SW 1271 (cell line): ENCODE measurements at regions not wholly inside any gene's neighbourhood (a gene's known extent, or its start where the extent isn't known, plus 50 kb on each side); places are given as distances from the start of the nearest gene placed in this dataset.
"Not testable (repeated sequence)": the region's sequence is repeated elsewhere in the genome, so short reads cannot be mapped to it uniquely, and the experiment has no call there.

ENCODE experiments used
- DNase-seq, 2 experiments: peaks; one replicate each; lab custom pipeline; 2025; lab: John Stamatoyannopoulos, UW

GRCh38 chr6:141498977-141499376 is 633.7 kb upstream of the GJE1 start:
- no peak for DNase-seq

GRCh38 chr6:141492521-141493284 is 640.0 kb upstream of the GJE1 start:
- DNase-seq = no peak

- no peak for DNase-seq
Measured at GRCh38 chr6:141491684-141492083, 641.0 kb upstream of the GJE1 start.

- DNase-seq = no peak
Measured at GRCh38 chr6:141490982-141491381, 641.7 kb upstream of the GJE1 start.

- DNase-seq = peak in 1 of 2 experiments; percentile 56
Measured at GRCh38 chr6:141488488-141488887, 644.2 kb upstream of the GJE1 start.

GRCh38 chr6:141486942-141487341 is 645.8 kb upstream of the GJE1 start:
- DNase-seq = peak in 1 of 2 experiments; percentile 23

- DNase-seq = peak in 1 of 2 experiments; percentile 51
Measured at GRCh38 chr6:141484711-141485110, 648.0 kb upstream of the GJE1 start.

GRCh38 chr6:141483598-141484061 is 649.1 kb upstream of the GJE1 start:
- peak; percentile 34 to 87 for DNase-seq

GRCh38 chr6:141482796-141483597 is 649.7 kb upstream of the GJE1 start:
- DNase-seq = no peak

GRCh38 chr6:141475259-141475658 is 657.5 kb upstream of the GJE1 start:
- no peak for DNase-seq

GRCh38 chr6:141472162-141472928 is 660.4 kb upstream of the GJE1 start:
- DNase-seq = no peak

GRCh38 chr6:141470810-141471209 is 661.9 kb upstream of the GJE1 start:
- no peak for DNase-seq

- DNase-seq = peak in 1 of 2 experiments; percentile 20
Measured at GRCh38 chr6:141467881-141468280, 664.8 kb upstream of the GJE1 start.

GRCh38 chr6:141467041-141467440 is 665.7 kb upstream of the GJE1 start:
- DNase-seq = no peak

- no peak for DNase-seq
Measured at GRCh38 chr6:141464896-141465295, 667.8 kb upstream of the GJE1 start.

GRCh38 chr6:141464490-141464889 is 668.2 kb upstream of the GJE1 start:
- peak in 1 of 2 experiments; percentile 54 for DNase-seq

GRCh38 chr6:141463237-141463977 is 669.3 kb upstream of the GJE1 start:
- no peak for DNase-seq

- DNase-seq = no peak
Measured at GRCh38 chr6:141460743-141461484, 671.8 kb upstream of the GJE1 start.

- not testable (repeated sequence) for DNase-seq
Measured at GRCh38 chr6:141460245-141460644, 672.5 kb upstream of the GJE1 start.

- not testable (repeated sequence) for DNase-seq
Measured at GRCh38 chr6:141457984-141458383, 674.7 kb upstream of the GJE1 start.

GRCh38 chr6:141452354-141452686 is 680.4 kb upstream of the GJE1 start:
- DNase-seq = no peak
